Upper lobe of left lung (tissue), 6 donors: ENCODE measurements at regions not wholly inside any gene's neighbourhood (a gene's known extent, or its start where the extent isn't known, plus 50 kb on each side); places are given as distances from the start of the nearest gene placed in this dataset.

ENCODE experiments used
- ATAC-seq, 2 donors: fragments of 200-7000 bp; cut with Tn5 transposase; one replicate each; pipeline ENCODE4 v1.9.1; 2022; ENCODE audit warnings: mild to moderate bottlenecking in 2 of 2, moderate library complexity in 2 of 2; ENCODE audit not compliant: low FRiP score in 2 of 2
- DNase-seq, 2 donors: peaks; one replicate each; pipeline ENCODE4 v3.0.0-alpha.2; 2019 to 2020
- H3K27ac ChIP-seq, 4 donors: fragments of 200-600 bp; sonication (generic); one replicate each; pipeline ENCODE4 v1.5.1; 2016 to 2019
- H3K27me3 ChIP-seq, 4 donors: fragments of 200-600 bp; sonication (generic); one replicate each; pipeline ENCODE4 v1.5.1; 2017 to 2019
- H3K36me3 ChIP-seq, 4 donors: fragments of 200-600 bp; sonication (generic); one replicate each; pipeline ENCODE4 v1.5.1; 2016 to 2019
- H3K4me1 ChIP-seq, 4 donors: fragments of 200-600 bp; sonication (generic); one replicate each; pipeline ENCODE4 v1.5.1; 2018 to 2019
- H3K4me3 ChIP-seq, 4 donors: fragments of 200-600 bp; sonication (generic); one replicate each; pipeline ENCODE4 v1.5.1; 2017 to 2019; ENCODE audit warnings: mild to moderate bottlenecking in 2 of 4, moderate library complexity in 1 of 4
- H3K9me3 ChIP-seq, 4 donors: fragments of 200-600 bp; sonication (generic); one replicate each; pipeline ENCODE4 v1.5.1; 2018 to 2019
- EP300 ChIP-seq, 4 donors: sonication (generic); formaldehyde crosslinking; IDR thresholded peaks; one replicate each; pipeline ENCODE4 v1.5.1; 2017; ENCODE audit warnings: antibody characterized with exemption in 4 of 4, control low read depth in 2 of 4
- POLR2A ChIP-seq, 4 donors: fragments of 450-650 bp; IDR thresholded peaks; one replicate each; pipeline ENCODE4 v1.5.1; 2016 to 2017; ENCODE audit warnings: antibody characterized with exemption in 4 of 4, mild to moderate bottlenecking in 2 of 4
- POLR2AphosphoS5 ChIP-seq, 2 donors: sonication (generic); formaldehyde crosslinking; IDR thresholded peaks; one replicate each; pipeline ENCODE4 v1.5.1; 2017; ENCODE audit warnings: antibody characterized with exemption in 2 of 2
- WGBS, 2 donors: methylation state at CpG; one replicate each; pipeline ENCODE4 v1.1.5; 2017 to 2018; 5-methylcytosine and 5-hydroxymethylcytosine counted together
- TF ChIP-seq, protein P1 (sequence below), 6 experiments: fragments of 450-650 bp in 4 of 6; fragments of 200-600 bp in 2 of 6; sonication (generic) in 2 of 6; IDR thresholded peaks; one replicate each; pipeline ENCODE4 v1.5.1; 2016 to 2019; ENCODE audit warnings: antibody characterized with exemption in 6 of 6
- donor health status: DM: no; HTN: no; CAD: no; lungs with moderate emphysema.
- donor health status: DM: no; HTN: yes; CAD: no; lungs with severe emphysema.

DNA sequence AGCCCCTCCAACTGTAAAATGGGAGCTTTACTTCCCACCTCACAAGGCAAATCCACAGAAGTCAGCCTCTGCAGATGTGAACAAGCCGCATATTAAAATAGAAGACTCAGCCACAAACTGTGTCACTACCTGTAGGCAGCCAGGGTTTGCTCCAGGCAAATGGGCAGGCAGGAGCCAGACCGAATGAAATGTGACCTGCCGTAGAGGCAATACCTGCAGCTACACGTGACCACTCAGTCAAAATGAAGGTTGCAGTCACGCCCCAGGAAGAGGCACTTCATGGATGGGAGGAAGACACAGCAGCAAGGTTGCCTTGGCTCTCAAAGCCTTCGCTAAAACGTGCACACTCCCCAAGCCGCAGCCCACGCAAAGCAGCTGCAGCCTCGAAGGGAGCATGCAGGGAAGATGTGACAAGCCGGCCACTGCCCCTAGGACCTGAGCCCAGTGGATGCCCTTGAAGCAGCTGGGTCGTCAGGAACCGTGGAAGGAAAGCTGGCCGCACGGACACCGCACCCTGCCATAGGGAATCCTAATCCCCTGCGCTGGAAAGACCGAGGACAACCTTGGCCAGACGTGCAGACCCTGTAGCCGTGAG is 53.1 kb downstream of the SHANK2 start:
- no peak overlapping the region for H3K4me3 ChIP-seq
- WGBS, 2 donors, result 80 to 92% methylated on average over 9 to 20 of the region's 20 CpGs
- ATAC-seq (no peak), DNase-seq (no peak)
- no peaks in the 10 kb centered on the region for H3K27me3 ChIP-seq
- TF ChIP-seq POLR2A (IDR thresholded peaks at IDR 0.05) (no peak), POLR2AphosphoS5 (IDR thresholded peaks at IDR 0.05) (no peak), EP300 (IDR thresholded peaks at IDR 0.05) (no peak)
- TF ChIP-seq, protein P1, sequence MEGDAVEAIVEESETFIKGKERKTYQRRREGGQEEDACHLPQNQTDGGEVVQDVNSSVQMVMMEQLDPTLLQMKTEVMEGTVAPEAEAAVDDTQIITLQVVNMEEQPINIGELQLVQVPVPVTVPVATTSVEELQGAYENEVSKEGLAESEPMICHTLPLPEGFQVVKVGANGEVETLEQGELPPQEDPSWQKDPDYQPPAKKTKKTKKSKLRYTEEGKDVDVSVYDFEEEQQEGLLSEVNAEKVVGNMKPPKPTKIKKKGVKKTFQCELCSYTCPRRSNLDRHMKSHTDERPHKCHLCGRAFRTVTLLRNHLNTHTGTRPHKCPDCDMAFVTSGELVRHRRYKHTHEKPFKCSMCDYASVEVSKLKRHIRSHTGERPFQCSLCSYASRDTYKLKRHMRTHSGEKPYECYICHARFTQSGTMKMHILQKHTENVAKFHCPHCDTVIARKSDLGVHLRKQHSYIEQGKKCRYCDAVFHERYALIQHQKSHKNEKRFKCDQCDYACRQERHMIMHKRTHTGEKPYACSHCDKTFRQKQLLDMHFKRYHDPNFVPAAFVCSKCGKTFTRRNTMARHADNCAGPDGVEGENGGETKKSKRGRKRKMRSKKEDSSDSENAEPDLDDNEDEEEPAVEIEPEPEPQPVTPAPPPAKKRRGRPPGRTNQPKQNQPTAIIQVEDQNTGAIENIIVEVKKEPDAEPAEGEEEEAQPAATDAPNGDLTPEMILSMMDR (IDR thresholded peaks at IDR 0.05), result no peak
- H3K4me1 ChIP-seq, result no peaks in the 10 kb centered on the region
- H3K9me3 ChIP-seq, result no peaks in the 10 kb centered on the region
- no peaks in the 10 kb centered on the region for H3K36me3 ChIP-seq
- H3K27ac ChIP-seq, result no peak overlapping the region

DNA sequence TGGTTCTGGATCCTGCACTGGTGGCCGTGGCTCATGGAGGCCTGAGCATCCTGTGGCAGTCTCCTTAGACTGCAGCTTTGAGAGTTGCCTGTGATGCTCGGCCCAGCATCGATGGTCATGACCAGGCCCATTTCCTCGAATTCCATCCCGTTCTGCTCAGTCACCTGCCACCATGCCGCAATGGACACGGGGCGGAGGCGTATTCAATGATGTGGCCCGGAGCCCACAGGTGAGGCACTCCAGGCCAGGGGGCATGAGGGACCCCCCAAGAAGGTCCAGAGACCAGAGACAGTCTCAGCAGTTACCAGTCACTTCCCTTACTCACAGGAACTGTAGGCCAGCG is 53.6 kb downstream of the SHANK2 start:
- 92 to 93% methylated on average over 6 to 11 of the region's 11 CpGs for WGBS, 2 donors
- DNase-seq, result no peak
- H3K27ac ChIP-seq, result no peak overlapping the region
- no peaks in the 10 kb centered on the region for H3K27me3 ChIP-seq
- no peaks in the 10 kb centered on the region for H3K9me3 ChIP-seq
- no peak for TF ChIP-seq POLR2AphosphoS5 (IDR thresholded peaks at IDR 0.05)
- no peak for TF ChIP-seq EP300 (IDR thresholded peaks at IDR 0.05)
- TF ChIP-seq POLR2A (IDR thresholded peaks at IDR 0.05), result no peak
- TF ChIP-seq, protein P1 (IDR thresholded peaks at IDR 0.05), result no peak
- H3K4me3 ChIP-seq, result no peak overlapping the region
- no peaks in the 10 kb centered on the region for H3K36me3 ChIP-seq
- no peak for ATAC-seq
- no peaks in the 10 kb centered on the region for H3K4me1 ChIP-seq

DNA sequence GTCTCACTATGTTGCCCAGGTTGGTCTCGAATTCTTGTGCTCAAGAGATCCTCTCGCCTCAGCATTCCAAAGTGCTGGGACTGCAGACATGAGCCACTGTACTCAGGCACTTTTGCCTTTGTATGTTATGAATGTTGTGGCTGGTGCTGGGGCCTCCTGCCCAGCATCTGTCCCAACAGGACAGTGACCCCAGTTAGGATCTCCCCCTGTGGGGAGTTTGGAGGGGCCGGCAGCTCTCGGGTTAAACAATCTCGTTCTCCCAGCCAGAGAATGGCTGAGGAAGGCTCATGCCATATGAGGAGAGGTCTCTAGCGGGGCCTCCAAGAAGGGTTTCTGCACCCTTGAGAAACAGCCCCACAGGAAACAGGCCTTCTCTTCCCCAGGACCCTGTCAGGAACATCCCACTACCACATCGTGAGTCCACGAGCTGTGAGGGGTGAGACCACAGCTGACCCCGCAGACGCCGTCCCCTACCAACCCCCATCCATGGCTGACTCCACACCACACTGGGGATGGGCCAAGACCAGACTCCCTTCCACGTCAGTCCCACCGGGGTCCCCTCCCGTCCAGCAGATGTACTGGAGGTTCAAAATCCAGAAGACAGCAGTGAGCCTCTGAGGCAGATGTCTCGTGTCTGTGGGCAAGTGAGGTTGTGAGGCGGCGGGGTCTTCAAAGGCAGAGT is 54.1 kb downstream of the SHANK2 start:
- ATAC-seq, result no peak
- H3K27me3 ChIP-seq, result no peaks in the 10 kb centered on the region
- 91 to 95% methylated on average over 12 to 17 of the region's 17 CpGs for WGBS, 2 donors
- TF ChIP-seq, protein P1 (IDR thresholded peaks at IDR 0.05), result no peak
- TF ChIP-seq POLR2A (IDR thresholded peaks at IDR 0.05) (no peak), EP300 (IDR thresholded peaks at IDR 0.05) (no peak), POLR2AphosphoS5 (IDR thresholded peaks at IDR 0.05) (no peak)
- H3K27ac ChIP-seq, result no peak overlapping the region
- no peak for DNase-seq
- no peaks in the 10 kb centered on the region for H3K9me3 ChIP-seq
- H3K36me3 ChIP-seq, result no peaks in the 10 kb centered on the region
- H3K4me3 ChIP-seq, result no peak overlapping the region
- H3K4me1 ChIP-seq, result no peaks in the 10 kb centered on the region

DNA sequence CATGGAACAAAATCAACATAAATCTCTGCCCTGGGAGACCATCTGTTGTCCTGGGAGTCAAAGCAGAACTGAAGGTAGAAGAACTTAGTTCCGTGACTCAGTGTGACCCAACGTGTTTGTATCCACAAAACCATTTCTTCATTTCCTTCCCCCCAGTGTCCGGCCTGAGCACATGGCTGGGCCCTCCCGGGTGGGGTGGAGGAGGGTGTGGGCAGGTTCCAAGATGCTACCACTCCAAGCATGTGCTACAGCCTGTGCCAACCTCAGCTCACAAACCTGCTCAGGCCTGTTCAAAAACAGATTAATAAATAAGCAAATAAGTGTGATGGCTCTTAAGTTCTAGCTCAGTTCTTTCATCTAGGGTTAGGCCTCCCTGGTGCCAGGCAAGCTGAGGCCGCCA is 55.3 kb downstream of the SHANK2 start:
- Histone ChIP-seq H3K27me3 (no peaks in the 10 kb centered on the region), H3K4me3 (no peak overlapping the region), H3K36me3 (no peaks in the 10 kb centered on the region), H3K4me1 (no peaks in the 10 kb centered on the region), H3K9me3 (no peaks in the 10 kb centered on the region), H3K27ac (no peak overlapping the region)
- ATAC-seq (no peak), DNase-seq (no peak)
- no peak for TF ChIP-seq POLR2AphosphoS5 (IDR thresholded peaks at IDR 0.05)
- TF ChIP-seq POLR2A (IDR thresholded peaks at IDR 0.05), result no peak
- WGBS, 2 donors, result 56 to 68% methylated on average over 5 of the region's 5 CpGs

DNA sequence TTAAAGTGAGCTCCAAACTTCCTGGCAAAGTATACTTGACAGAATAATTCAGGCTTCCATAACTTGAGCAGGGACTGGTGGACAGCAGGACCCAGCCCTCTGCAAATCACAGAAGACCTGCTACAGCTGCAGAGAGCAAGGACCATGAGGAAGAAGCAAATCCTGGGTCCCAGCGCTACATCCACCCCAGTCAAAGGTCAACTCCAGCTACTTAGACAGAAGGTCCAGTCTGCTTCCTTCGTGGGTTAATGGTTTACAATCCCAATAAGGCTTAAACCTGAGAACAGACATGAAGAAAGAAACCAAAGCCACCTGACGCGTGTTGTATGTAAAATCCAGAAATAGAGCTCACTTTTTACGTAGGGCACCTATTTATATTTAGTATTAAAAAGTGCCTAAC is 57.7 kb downstream of the SHANK2 start:
- Histone ChIP-seq H3K4me3 (no peak overlapping the region), H3K27ac (no peak overlapping the region), H3K9me3 (no peaks in the 10 kb centered on the region), H3K27me3 (no peaks in the 10 kb centered on the region), H3K36me3 (no peaks in the 10 kb centered on the region), H3K4me1 (no peaks in the 10 kb centered on the region)
- no peak for ATAC-seq
- DNase-seq, result no peak
- TF ChIP-seq EP300 (IDR thresholded peaks at IDR 0.05) (no peak), POLR2A (IDR thresholded peaks at IDR 0.05) (no peak), POLR2AphosphoS5 (IDR thresholded peaks at IDR 0.05) (no peak)
- TF ChIP-seq, protein P1 (IDR thresholded peaks at IDR 0.05), result no peak
- WGBS, 2 donors, result 96 to 99% methylated on average over 5 of the region's 5 CpGs
